ENCODE measurements at regions not wholly inside any gene's neighbourhood (a gene's known extent, or its start where the extent isn't known, plus 50 kb on each side); places are given as distances from the start of the nearest gene placed in this dataset.

DNA sequence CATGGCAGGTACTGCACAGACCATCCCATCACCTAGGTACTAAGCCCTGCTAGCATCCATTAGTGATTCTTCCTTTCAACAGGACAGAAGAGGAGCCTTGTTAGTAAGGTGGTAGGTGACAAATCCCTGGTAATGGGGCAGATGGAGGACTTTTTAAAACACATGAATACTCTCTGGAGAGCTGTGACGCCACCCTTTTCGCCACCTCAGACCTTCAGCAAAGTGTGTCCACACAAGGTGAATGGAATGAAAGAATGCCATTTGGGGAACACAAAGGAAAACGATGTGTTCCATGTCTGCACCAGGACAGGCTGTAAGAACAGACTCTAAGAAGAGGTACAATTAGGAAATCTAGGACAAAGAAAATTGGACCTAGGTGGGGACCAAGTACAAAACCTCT, 110.5 kb upstream of the CARMIL1 start:
- no peak overlapping the region for H3K56ac ChIP-seq (ENCODE audit: extremely low read depth, insufficient read depth, low read length)
- peaks cover 11% of the 10 kb centered on the region; the same call in 1 of the 2 replicates for H3K4me1 ChIP-seq (ENCODE audit: control insufficient read depth, insufficient read depth, low read length)
- H3K79me1 ChIP-seq (ENCODE audit: low read depth in 1 of 2, low read length in 2 of 2), result no peaks in the 10 kb centered on the region
- no peak overlapping the region for H2AFZ ChIP-seq (replicated peaks; ENCODE audit: low read length, poor library complexity)
- no peaks in the 10 kb centered on the region; the same call in 1 of the 2 replicates for H3K9me1 ChIP-seq (ENCODE audit: insufficient read depth, low read length)
- H4K20me1 ChIP-seq (ENCODE audit: insufficient read depth, low read length), result no peaks in the 10 kb centered on the region
- intact Hi-C loops (cut with micrococcal nuclease) (no loop called here), dilution Hi-C loops (cut with HindIII; ENCODE audit: low sequenced_read_pairs, unreplicated experiment) (no loop called here), in situ Hi-C loops (cut with MboI; ENCODE audit: low sequenced_read_pairs) (no loop called here)
- no peak overlapping the region for H3K4me2 ChIP-seq (ENCODE audit: low read depth, low read length)
- no peaks in the 10 kb centered on the region for H3K27me3 ChIP-seq (ENCODE audit: control insufficient read depth, insufficient read depth, low read length)
- no peak overlapping the region for H3K23ac ChIP-seq (ENCODE audit: low read depth, low read length)
- no peaks in the 10 kb centered on the region for H3K9me3 ChIP-seq (ENCODE audit: control insufficient read depth, insufficient read depth, low read length)
- no peak overlapping the region for H4K8ac ChIP-seq (ENCODE audit: low read depth in 2 of 2, low read length in 2 of 2)
- BruUV-seq (replicated peaks), result no TSS peak
- peak overlapping the region; percentile 33; the same call in 1 of the 2 replicates for H3K4ac ChIP-seq (ENCODE audit: low read depth, low read length)
- no peak overlapping the region for H3K4me3 ChIP-seq (ENCODE audit: insufficient read depth, low read depth, low read length)
- H3K14ac ChIP-seq (replicated peaks; ENCODE audit: low read depth, low read length), result peak overlapping the region; percentile 27; the same call in 1 of the 2 replicates
- DNase-seq (no peak), ATAC-seq (ENCODE audit: low read depth) (no peak)
- peak overlapping the region; percentile 51; the same call in 1 of the 2 replicates for H4K5ac ChIP-seq (ENCODE audit: low read depth, low read length)
- H3K18ac ChIP-seq (ENCODE audit: low read depth, low read length), result peak overlapping the region; percentile 52; the same call in 1 of the 2 replicates
- peak overlapping the region; percentile 56 for H2BK20ac ChIP-seq (ENCODE audit: low read depth, low read length)
- peak overlapping the region; percentile 45; the same call in 1 of the 3 replicates for H2BK15ac ChIP-seq (ENCODE audit: low read depth, low read length)
- TF ChIP-seq MAZ (IDR thresholded peaks at IDR 0.05; ENCODE audit: borderline replicate concordance, low read depth, low read length), result no peak
- no peak for TF ChIP-seq SMC3 (IDR thresholded peaks at IDR 0.05; ENCODE audit: low read depth, low read length)
- no peak for TF ChIP-seq MXI1 (IDR thresholded peaks at IDR 0.05; ENCODE audit: borderline replicate concordance, low read depth, low read length)
- TF ChIP-seq CHD1 (IDR thresholded peaks at IDR 0.05; ENCODE audit: low read depth, low read length), result no peak
- TF ChIP-seq MAFK (IDR thresholded peaks at IDR 0.05; ENCODE audit: low read depth, low read length), result no peak
- TF ChIP-seq POLR2A (IDR thresholded peaks at IDR 0.05; ENCODE audit: low read depth, low read length), result no peak
- no peak for TF ChIP-seq NFE2L2 (IDR thresholded peaks at IDR 0.05; ENCODE audit: low read depth, low read length)
- TF ChIP-seq, protein P1, sequence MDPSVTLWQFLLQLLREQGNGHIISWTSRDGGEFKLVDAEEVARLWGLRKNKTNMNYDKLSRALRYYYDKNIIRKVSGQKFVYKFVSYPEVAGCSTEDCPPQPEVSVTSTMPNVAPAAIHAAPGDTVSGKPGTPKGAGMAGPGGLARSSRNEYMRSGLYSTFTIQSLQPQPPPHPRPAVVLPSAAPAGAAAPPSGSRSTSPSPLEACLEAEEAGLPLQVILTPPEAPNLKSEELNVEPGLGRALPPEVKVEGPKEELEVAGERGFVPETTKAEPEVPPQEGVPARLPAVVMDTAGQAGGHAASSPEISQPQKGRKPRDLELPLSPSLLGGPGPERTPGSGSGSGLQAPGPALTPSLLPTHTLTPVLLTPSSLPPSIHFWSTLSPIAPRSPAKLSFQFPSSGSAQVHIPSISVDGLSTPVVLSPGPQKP (IDR thresholded peaks at IDR 0.05; ENCODE audit: borderline replicate concordance, low read depth, low read length), result no peak
- no peak for TF ChIP-seq RCOR1 (IDR thresholded peaks at IDR 0.05; ENCODE audit: insufficient replicate concordance, low read length)
- TF ChIP-seq CTCF (conservative IDR thresholded peaks at IDR 0.05; ENCODE audit: low read depth, low read length), result no peak
- no peak for TF ChIP-seq CEBPB (IDR thresholded peaks at IDR 0.05; ENCODE audit: low read depth, low read length)
- H2BK120ac ChIP-seq (ENCODE audit: low read depth, low read length), result no peak overlapping the region
- POLR2A ChIA-PET (ENCODE audit: unreplicated experiment), result no interaction called here
- no peak overlapping the region for H3K27ac ChIP-seq (ENCODE audit: insufficient read depth, low read length)
- no peak overlapping the region for H2BK5ac ChIP-seq (ENCODE audit: low read depth, low read length, poor library complexity, severe bottlenecking)
- H3K9ac ChIP-seq (ENCODE audit: low read depth, low read length), result no peak overlapping the region
- WGBS, 2 experiments (ENCODE audit: extremely low coverage in 2 of 2, insufficient read length in 1 of 2), result 100% methylated on average over 1 of the region's 3 CpGs; no CpG with 5 or more reads in 1 of the 2 experiments
- H3K36me3 ChIP-seq (ENCODE audit: control insufficient read depth, insufficient read depth, low read length), result no peaks in the 10 kb centered on the region
- H2AK5ac ChIP-seq (ENCODE audit: low read depth, low read length), result peak overlapping the region; percentile 27
- H2AK9ac ChIP-seq (replicated peaks; ENCODE audit: low read depth, low read length, poor library complexity), result no peak overlapping the region
- H4K91ac ChIP-seq (ENCODE audit: insufficient read depth, low read depth, low read length), result no peak overlapping the region
- CTCF ChIA-PET, result interaction anchor here (1.0 kb wide), 1 partner anchor 37 kb away, joined by 3 read pairs; no protein-coding TSS in a partner anchor

Measured in IMR-90 (cell line).